Large intestine (tissue), 3 donors: ENCODE measurements at regions not wholly inside any gene's neighbourhood (a gene's known extent, or its start where the extent isn't known, plus 50 kb on each side); places are given as distances from the start of the nearest gene placed in this dataset.
"Not testable (repeated sequence)": the region's sequence is repeated elsewhere in the genome, so short reads cannot be mapped to it uniquely, and the experiment has no call there.

Experiments used
- DNase-seq, 2 donors: peaks; one replicate each; pipeline versions ENCODE4 v3.0.0 to v3.0.0-alpha.2; 2013
- H3K27ac ChIP-seq: one replicate; pipeline ENCODE4 v1.5.1; 2013; ENCODE audit warnings: low read length
- H3K27me3 ChIP-seq: 2 replicates; pipeline ENCODE4 v1.6.1; 2013; ENCODE audit warnings: low read length; ENCODE audit not compliant: control insufficient read depth, insufficient read depth
- H3K36me3 ChIP-seq: 2 replicates; pipeline ENCODE4 v1.6.1; 2013; ENCODE audit warnings: low read length; ENCODE audit not compliant: control insufficient read depth, insufficient read depth
- H3K4me1 ChIP-seq: one replicate; pipeline ENCODE4 v1.6.1; 2013; ENCODE audit warnings: low read length; ENCODE audit not compliant: control insufficient read depth, insufficient read depth
- H3K4me3 ChIP-seq: one replicate; pipeline ENCODE4 v1.5.1; 2013; ENCODE audit warnings: low read length
- H3K9me3 ChIP-seq: one replicate; pipeline ENCODE4 v1.6.1; 2013; ENCODE audit warnings: mild to moderate bottlenecking, low read depth, low read length, moderate library complexity; ENCODE audit not compliant: control insufficient read depth
- WGBS: methylation state at CpG from one replicate; pipeline ENCODE4 v1.1.5; 2013; ENCODE audit warnings: low lambda C conversion rate; ENCODE audit not compliant: insufficient coverage; 5-methylcytosine and 5-hydroxymethylcytosine counted together

DNA sequence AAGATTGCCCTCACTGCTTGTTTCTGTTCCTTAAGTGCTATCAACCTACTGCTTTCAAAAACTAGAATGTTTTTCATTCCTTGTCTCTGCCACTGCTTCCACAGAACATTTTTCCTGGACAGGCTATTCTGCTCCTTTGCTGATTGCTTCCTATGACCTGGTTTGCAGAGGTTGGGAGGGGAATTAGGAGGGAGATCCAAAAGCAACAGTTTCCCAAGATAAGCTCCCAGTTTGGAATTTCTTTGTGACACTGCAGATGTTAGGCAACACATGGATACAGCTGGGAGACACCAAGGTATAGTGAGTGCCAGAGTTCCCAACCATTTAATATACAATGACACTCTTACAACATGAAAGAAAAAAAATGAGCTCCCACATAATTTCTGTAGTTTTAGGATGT, 1036.5 kb downstream of the ROBO2 start:
- Histone ChIP-seq H3K4me1 (no peaks in the 10 kb centered on the region), H3K27ac (no peak overlapping the region), H3K9me3 (no peaks in the 10 kb centered on the region), H3K27me3 (no peaks in the 10 kb centered on the region), H3K4me3 (no peak overlapping the region), H3K36me3 (no peaks in the 10 kb centered on the region)
- no peak for DNase-seq

DNA sequence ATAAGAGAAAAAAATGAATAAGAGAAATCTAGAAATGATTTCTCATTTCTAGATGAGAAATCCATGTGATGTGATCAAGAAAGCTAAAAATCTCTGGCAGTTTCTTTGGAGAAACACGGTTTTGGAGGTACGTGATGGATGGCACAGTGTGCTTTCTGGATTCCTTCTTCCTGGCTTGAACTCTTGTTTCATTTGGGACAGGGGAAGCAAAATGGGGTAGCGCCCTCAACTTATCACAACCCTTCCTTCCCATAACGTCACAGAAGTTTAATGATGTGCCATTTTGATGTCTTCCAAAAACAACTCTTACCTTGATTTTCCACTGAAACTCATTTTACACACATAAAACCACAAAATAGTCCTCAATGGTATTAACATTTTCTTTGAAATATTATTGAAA, 1037.3 kb downstream of the ROBO2 start:
- Histone ChIP-seq H3K27me3 (no peaks in the 10 kb centered on the region), H3K9me3 (no peaks in the 10 kb centered on the region), H3K36me3 (no peaks in the 10 kb centered on the region), H3K4me3 (no peak overlapping the region), H3K27ac (no peak overlapping the region), H3K4me1 (no peaks in the 10 kb centered on the region)
- DNase-seq: no peak
- no CpG with 5 or more reads among the region's 4 CpGs for WGBS

DNA sequence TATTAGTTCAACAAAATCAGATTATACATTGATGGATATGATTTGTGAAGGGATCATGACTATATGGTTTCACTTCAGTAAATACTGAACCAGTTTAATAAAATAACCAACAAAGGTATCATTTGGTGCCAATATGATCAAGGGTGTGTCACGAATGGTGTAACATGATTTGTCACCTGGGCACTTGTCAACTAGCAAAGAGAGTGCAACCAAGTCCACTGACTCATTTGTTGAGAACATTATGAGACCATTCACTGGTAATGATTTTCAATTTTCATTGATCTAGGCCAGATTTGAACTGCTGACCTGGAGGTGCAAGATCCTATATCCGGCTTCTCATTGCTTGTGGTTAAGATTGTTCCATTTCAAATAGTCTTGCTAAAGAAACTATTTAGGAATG, 1037.9 kb downstream of the ROBO2 start:
- Histone ChIP-seq H3K36me3 (no peaks in the 10 kb centered on the region), H3K27me3 (no peaks in the 10 kb centered on the region), H3K4me3 (no peak overlapping the region), H3K9me3 (no peaks in the 10 kb centered on the region), H3K27ac (no peak overlapping the region), H3K4me1 (no peaks in the 10 kb centered on the region)
- WGBS: 100% methylated on average over 1 of the region's 2 CpGs
- no peak for DNase-seq

- no peak for DNase-seq
- no peak overlapping the region for H3K27ac ChIP-seq
- H3K9me3 ChIP-seq: no peaks in the 10 kb centered on the region
- H3K4me1 ChIP-seq: no peaks in the 10 kb centered on the region
- no peaks in the 10 kb centered on the region for H3K27me3 ChIP-seq
- no peak overlapping the region for H3K4me3 ChIP-seq
- H3K36me3 ChIP-seq: no peaks in the 10 kb centered on the region
Measured at GRCh38 chr3:78079514-78079913, 1039.6 kb downstream of the ROBO2 start.

DNA sequence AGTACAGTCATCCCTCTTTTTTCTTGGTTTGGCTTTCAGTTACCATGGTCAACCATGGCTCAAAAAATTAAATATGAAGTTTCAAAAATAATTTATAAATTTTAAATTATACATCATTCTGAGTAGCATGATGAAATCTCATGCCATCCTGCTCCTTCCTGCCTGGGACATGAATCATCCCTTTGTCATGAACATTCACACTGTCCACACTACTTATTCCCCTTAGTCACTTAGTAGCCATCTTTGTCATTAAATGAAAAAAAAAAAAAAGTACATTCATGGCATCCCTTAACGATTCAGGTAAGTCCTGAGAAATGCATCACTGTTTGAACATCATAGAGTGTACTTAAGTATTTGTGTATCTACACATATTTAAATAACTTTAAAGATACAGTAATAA, 1046.3 kb downstream of the ROBO2 start:
- H3K9me3 ChIP-seq: no peaks in the 10 kb centered on the region
- no peak overlapping the region for H3K27ac ChIP-seq
- WGBS: no CpG with 5 or more reads among the region's 1 CpG
- no peaks in the 10 kb centered on the region for H3K4me1 ChIP-seq
- no peak overlapping the region for H3K4me3 ChIP-seq
- no peaks in the 10 kb centered on the region for H3K27me3 ChIP-seq
- no peaks in the 10 kb centered on the region for H3K36me3 ChIP-seq
- DNase-seq: no peak

DNA sequence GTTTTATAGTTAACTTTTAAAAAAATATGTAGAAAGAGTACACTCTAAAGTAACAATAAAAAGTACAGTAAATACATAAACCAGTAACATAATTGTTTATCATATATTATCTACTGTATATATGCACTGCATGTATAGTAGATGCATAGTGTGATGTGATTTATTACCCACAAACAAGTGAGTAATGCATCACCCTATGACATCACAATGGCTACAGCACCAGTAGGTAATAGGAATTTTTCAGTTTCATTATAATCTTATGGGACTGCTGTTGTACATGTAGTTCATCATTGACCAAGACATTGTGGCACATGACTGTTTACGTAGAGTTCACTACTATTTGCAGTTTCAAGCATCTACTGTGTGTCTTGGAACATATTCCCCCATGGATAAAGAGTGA, 1047.2 kb downstream of the ROBO2 start:
- Histone ChIP-seq H3K27ac (no peak overlapping the region), H3K9me3 (no peaks in the 10 kb centered on the region), H3K27me3 (no peaks in the 10 kb centered on the region), H3K36me3 (no peaks in the 10 kb centered on the region), H3K4me1 (no peaks in the 10 kb centered on the region), H3K4me3 (no peak overlapping the region)
- DNase-seq: no peak
- no CpG with 5 or more reads among the region's 1 CpG for WGBS

GRCh38 chr3:78088006-78088405, 1048.1 kb downstream of the ROBO2 start:
- Histone ChIP-seq H3K27ac (no peak overlapping the region), H3K36me3 (no peaks in the 10 kb centered on the region), H3K9me3 (no peaks in the 10 kb centered on the region), H3K27me3 (no peaks in the 10 kb centered on the region), H3K4me1 (no peaks in the 10 kb centered on the region), H3K4me3 (no peak overlapping the region)
- WGBS: no CpG with 5 or more reads among the region's 2 CpGs
- no peak for DNase-seq

- H3K36me3 ChIP-seq: no peaks in the 10 kb centered on the region
- no peak overlapping the region for H3K27ac ChIP-seq
- H3K4me1 ChIP-seq: no peaks in the 10 kb centered on the region
- DNase-seq: no peak
- no peaks in the 10 kb centered on the region for H3K27me3 ChIP-seq
- no peaks in the 10 kb centered on the region for H3K9me3 ChIP-seq
- H3K4me3 ChIP-seq: no peak overlapping the region
- no CpG with 5 or more reads among the region's 3 CpGs for WGBS
Measured at GRCh38 chr3:78090382-78090781, 1050.5 kb downstream of the ROBO2 start.

GRCh38 chr3:78091478-78092119, 1051.7 kb downstream of the ROBO2 start:
- Histone ChIP-seq H3K4me3 (no peak overlapping the region), H3K27me3 (no peaks in the 10 kb centered on the region), H3K27ac (no peak overlapping the region), H3K36me3 (no peaks in the 10 kb centered on the region), H3K4me1 (no peaks in the 10 kb centered on the region), H3K9me3 (no peaks in the 10 kb centered on the region)
- DNase-seq: no peak
- whole genome bisulfite sequencing: no CpG with 5 or more reads among the region's 2 CpGs

GRCh38 chr3:78092574-78092973, 1052.7 kb downstream of the ROBO2 start:
- H3K4me1 ChIP-seq, DNase-seq, H3K36me3 ChIP-seq, H3K27me3 ChIP-seq, H3K27ac ChIP-seq, H3K4me3 ChIP-seq, H3K9me3 ChIP-seq: not testable (repeated sequence)
- no CpG with 5 or more reads among the region's 1 CpG for WGBS

DNA sequence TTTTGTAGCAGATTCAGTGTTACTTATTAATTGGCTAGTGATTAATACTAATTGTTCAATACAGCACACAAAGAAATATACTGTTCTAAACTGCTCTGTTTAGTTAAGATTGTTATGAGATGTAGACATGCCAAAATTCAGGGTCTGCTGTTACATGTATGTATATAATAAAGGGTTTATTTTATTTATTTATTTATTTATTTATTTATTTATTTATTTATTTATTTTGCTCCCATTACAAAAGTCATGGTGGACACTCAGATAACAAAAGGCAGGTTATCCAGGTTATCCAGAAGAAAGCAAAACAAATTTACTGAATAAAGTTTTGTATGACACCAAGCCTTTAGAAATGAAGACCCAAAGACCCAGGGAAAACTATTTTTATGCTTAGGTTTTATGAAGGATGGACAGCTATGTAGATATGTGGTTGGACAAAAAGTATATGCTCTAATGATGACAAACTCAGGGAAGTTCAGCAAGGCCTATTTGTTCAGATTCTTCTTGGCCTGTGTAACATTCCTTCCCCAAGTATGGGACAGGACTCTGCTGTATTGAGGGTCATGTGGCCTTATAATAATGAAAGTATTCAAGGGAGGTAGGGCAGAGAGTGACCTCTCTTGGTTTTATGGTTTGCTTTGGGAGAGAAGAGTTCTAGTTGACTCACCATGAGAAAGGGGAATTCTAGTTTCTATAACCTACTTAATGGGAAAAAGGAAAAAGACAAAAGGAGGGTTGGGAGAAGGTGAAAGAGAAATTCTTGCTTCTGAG, 1056.8 kb downstream of the ROBO2 start:
- Histone ChIP-seq H3K9me3 (no peaks in the 10 kb centered on the region), H3K4me3 (no peak overlapping the region), H3K27ac (no peak overlapping the region), H3K36me3 (no peaks in the 10 kb centered on the region), H3K4me1 (no peaks in the 10 kb centered on the region), H3K27me3 (no peaks in the 10 kb centered on the region)
- no peak for DNase-seq
